ENCODE measurements at regions not wholly inside any gene's neighbourhood (a gene's known extent, or its start where the extent isn't known, plus 50 kb on each side); places are given as distances from the start of the nearest gene placed in this dataset.

DNA sequence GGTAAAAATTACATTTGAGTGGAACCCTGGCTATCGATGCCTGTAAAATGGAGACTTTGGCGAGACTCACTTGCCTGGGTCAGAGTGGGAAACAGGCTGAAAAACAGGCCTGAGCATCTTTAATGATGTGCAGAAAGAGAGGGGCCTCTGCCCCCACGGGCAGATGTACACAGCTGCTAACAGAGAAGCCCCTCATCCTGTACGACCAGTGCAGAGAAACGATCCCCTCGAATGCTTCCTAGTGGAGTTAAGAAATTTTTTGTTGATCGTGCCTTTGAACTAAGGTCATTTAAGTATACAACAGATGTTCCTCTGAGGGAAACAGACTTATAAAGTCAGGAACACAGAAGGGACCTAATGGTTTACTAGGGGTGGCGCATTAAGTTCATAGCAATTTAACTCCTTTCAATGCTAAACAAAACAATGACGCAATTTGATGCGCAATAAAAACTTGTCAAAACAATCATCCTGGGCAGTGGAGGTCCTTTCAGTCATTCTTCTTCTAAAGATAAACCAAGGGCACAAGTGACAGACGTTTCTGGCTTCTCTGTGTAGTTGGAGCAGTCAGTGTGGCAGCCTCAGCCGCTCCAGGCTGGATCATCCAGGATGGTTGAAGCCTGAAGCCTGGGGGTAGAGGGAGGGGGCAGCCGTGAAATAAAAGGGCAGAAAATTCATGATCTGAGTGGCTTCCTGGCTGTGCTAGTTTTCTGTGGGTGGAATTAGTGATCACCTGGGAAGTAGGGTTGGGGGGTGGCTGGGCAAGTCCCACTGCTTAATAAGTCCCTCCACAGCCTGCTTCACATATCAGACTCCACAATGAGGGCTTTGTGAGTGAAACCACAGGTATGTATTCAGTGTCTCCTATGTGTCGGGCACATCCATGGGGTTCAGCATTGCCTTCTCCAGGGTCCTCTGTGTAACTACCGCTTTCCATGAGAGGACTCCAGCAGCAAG lies 50.8 kb upstream of the MRPS22 start:
- TF ChIP-seq PREB (CRISPR knock-in tag; IDR thresholded peaks at IDR 0.05; ENCODE audit: borderline replicate concordance) (no peak), CTCF (IDR thresholded peaks at IDR 0.05) (no peak), IRF2 (CRISPR knock-in tag; IDR thresholded peaks at IDR 0.05; ENCODE audit: borderline replicate concordance, low read depth) (no peak), FOXJ3 (CRISPR knock-in tag; IDR thresholded peaks at IDR 0.05; ENCODE audit: borderline replicate concordance) (no peak), NFYB (CRISPR knock-in tag; conservative IDR thresholded peaks at IDR 0.05; ENCODE audit: low read depth) (no peak), SMAD3 (CRISPR knock-in tag; IDR thresholded peaks at IDR 0.05; ENCODE audit: borderline replicate concordance) (no peak)
- TF ChIP-seq, protein P1, sequence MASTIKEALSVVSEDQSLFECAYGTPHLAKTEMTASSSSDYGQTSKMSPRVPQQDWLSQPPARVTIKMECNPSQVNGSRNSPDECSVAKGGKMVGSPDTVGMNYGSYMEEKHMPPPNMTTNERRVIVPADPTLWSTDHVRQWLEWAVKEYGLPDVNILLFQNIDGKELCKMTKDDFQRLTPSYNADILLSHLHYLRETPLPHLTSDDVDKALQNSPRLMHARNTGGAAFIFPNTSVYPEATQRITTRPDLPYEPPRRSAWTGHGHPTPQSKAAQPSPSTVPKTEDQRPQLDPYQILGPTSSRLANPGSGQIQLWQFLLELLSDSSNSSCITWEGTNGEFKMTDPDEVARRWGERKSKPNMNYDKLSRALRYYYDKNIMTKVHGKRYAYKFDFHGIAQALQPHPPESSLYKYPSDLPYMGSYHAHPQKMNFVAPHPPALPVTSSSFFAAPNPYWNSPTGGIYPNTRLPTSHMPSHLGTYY (CRISPR knock-in tag; IDR thresholded peaks at IDR 0.05): no peak
- TF ChIP-seq, protein P2, sequence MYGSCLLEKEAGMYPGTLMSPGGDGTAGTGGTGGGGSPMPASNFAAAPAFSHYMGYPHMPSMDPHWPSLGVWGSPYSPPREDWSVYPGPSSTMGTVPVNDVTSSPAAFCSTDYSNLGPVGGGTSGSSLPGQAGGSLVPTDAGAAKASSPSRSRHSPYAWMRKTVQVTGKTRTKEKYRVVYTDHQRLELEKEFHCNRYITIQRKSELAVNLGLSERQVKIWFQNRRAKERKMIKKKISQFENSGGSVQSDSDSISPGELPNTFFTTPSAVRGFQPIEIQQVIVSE (CRISPR knock-in tag; IDR thresholded peaks at IDR 0.05; ENCODE audit: borderline replicate concordance): no peak

All from WTC11 (cell line).